Heart left ventricle (tissue), 13 donors: ENCODE measurements at regions not wholly inside any gene's neighbourhood (a gene's known extent, or its start where the extent isn't known, plus 50 kb on each side); places are given as distances from the start of the nearest gene placed in this dataset.

Experiments
- POLR2A ChIP-seq, 2 donors: fragments of 450-650 bp; IDR thresholded peaks; one replicate each; pipeline ENCODE4 v1.6.1; 2017; ENCODE audit warnings: antibody characterized with exemption in 2 of 2, mild to moderate bottlenecking in 2 of 2, moderate library complexity in 2 of 2
- TF ChIP-seq, protein P1 (sequence below), 12 donors: fragments of 200-600 bp; sonication (generic) in 4 of 12; IDR thresholded peaks; one replicate each; pipeline versions ENCODE4 v1.5.0 to v1.8.0; 2018 to 2022; ENCODE audit warnings: antibody characterized with exemption in 12 of 12, mild to moderate bottlenecking in 5 of 12
- donor health status: ischemic (EF 13 %, LVEDD 7.1; RV severe dilation, severe dysfunction).
- donor health status: DM: no; HTN: yes; CAD: no.
- donor health status: DM: no; HTN: no; CAD: no.
- donor health status: ischemic (EF 25% LVEDD 6.9; RV normal size, moderate dysfunction).
- donor health status: ischemic (EF 25% LVEDD 5.7; RV mildly dilated, moderate dysfunction).
- donor health status: ischemic (EF 35%, LVEDD 5.7; RV mildly dilated, moderate dysfunction).
- donor health status: nonischemic (EF 11% LVEDD 7.7; RV severe dilation, severe dysfunction).
- donor health status: DM: yes; HTN: yes; CAD: no.
- donor health status: PGD.
- donor health status: ischemic (EF 29% LVEDD 5.4; RV normal size, mild dysfunction).
- donor health status: nonischemic (EF 23%, LVEDD 6.1; RV moderate dilation, normal function).

- TF ChIP-seq, protein P1, sequence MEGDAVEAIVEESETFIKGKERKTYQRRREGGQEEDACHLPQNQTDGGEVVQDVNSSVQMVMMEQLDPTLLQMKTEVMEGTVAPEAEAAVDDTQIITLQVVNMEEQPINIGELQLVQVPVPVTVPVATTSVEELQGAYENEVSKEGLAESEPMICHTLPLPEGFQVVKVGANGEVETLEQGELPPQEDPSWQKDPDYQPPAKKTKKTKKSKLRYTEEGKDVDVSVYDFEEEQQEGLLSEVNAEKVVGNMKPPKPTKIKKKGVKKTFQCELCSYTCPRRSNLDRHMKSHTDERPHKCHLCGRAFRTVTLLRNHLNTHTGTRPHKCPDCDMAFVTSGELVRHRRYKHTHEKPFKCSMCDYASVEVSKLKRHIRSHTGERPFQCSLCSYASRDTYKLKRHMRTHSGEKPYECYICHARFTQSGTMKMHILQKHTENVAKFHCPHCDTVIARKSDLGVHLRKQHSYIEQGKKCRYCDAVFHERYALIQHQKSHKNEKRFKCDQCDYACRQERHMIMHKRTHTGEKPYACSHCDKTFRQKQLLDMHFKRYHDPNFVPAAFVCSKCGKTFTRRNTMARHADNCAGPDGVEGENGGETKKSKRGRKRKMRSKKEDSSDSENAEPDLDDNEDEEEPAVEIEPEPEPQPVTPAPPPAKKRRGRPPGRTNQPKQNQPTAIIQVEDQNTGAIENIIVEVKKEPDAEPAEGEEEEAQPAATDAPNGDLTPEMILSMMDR (IDR thresholded peaks at IDR 0.05), result no peak
- no peak for TF ChIP-seq POLR2A (IDR thresholded peaks at IDR 0.05)
These were observed 124.3 kb upstream of the ATP2B2 start for GRCh38 chr3:10629671-10630040.
